NT2/D1 (cell line): ENCODE measurements at regions not wholly inside any gene's neighbourhood (a gene's known extent, or its start where the extent isn't known, plus 50 kb on each side); places are given as distances from the start of the nearest gene placed in this dataset.

ENCODE experiments used
- DNase-seq: peaks from one replicate; pipeline ENCODE4 v3.0.0-alpha.2; 2011; ENCODE audit warnings: low read depth, low spot score
- H3K27me3 ChIP-seq: 2 replicates; pipeline ENCODE4 v1.6.0; 2011; ENCODE audit warnings: mild to moderate bottlenecking; ENCODE audit not compliant: insufficient read length, insufficient read depth
- H3K36me3 ChIP-seq: 2 replicates; pipeline ENCODE4 v1.6.1; 2011; ENCODE audit warnings: mild to moderate bottlenecking, low read length, mixed read lengths; ENCODE audit not compliant: insufficient read depth, insufficient read length
- H3K4me1 ChIP-seq: 2 replicates; pipeline ENCODE4 v1.5.1; 2011; ENCODE audit not compliant: insufficient read depth, insufficient read length
- H3K4me3 ChIP-seq: 2 replicates; pipeline ENCODE4 v1.5.1; 2011; ENCODE audit warnings: low read depth; ENCODE audit not compliant: insufficient read length
- H3K9ac ChIP-seq: 2 replicates; pipeline ENCODE4 v1.6.0; 2011; ENCODE audit warnings: low read depth; ENCODE audit not compliant: insufficient read length
- H3K9me3 ChIP-seq: 2 replicates; pipeline ENCODE4 v1.5.1; 2011; ENCODE audit warnings: mild to moderate bottlenecking, low read length; ENCODE audit not compliant: insufficient read depth
- SUZ12 ChIP-seq: IDR thresholded peaks from 2 replicates; pipeline ENCODE4 v1.6.1; 2011; ENCODE audit not compliant: insufficient read length, insufficient read depth; ENCODE audit errors: extremely low read depth
- YY1 ChIP-seq: IDR thresholded peaks from 2 replicates; pipeline ENCODE4 v1.6.1; 2011; ENCODE audit not compliant: insufficient read length, insufficient read depth
- ZNF274 ChIP-seq: IDR thresholded peaks from 2 replicates; pipeline ENCODE4 v1.6.1; 2011; ENCODE audit warnings: mild to moderate bottlenecking, low read depth, low read length

DNA sequence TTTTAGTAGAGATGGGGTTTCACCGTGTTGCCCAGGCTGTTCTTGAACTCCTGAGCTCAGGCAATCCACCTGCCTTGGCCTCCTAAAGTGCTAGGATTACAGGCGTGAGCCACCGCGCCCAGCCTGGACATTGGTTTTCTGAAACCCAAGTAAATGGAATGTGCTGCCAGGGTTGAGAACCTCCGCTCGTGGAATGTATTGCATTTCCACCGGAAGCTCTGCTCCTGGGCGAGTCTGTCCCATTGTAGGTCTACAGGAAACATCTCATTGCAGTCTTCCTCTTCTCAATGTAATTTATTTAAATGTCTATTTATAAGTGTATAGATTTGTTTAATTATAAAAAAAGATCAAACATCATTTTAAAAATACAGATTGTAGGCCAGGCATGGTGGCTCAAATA, 57.4 kb upstream of the HAPSTR1 start:
- no peak overlapping the region for H3K4me3 ChIP-seq
- H3K9ac ChIP-seq: no peak overlapping the region
- TF ChIP-seq ZNF274: no peak
- no peak for TF ChIP-seq SUZ12
- TF ChIP-seq YY1: no peak
- H3K27me3 ChIP-seq: no peaks in the 10 kb centered on the region
- DNase-seq: no peak
- no peaks in the 10 kb centered on the region for H3K9me3 ChIP-seq
- no peaks in the 10 kb centered on the region for H3K4me1 ChIP-seq
- H3K36me3 ChIP-seq: peaks cover 16% of the 10 kb centered on the region

DNA sequence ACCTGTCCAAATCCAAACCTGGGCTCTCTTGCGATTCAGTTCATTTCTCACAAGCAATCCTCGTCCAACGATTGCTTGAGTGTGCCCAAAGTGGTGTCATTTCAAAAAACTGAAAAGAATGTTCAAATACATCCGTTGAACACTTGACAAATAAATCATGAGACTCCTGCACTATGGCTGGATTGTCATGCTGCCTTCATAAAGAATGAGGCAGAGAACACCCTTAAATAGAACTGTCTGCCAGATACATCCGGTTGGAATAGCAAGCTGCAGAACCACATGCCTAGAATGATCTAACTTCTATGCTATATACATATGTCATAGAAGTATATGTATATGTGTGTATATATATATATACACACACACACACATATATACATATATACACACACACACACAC, 55.4 kb upstream of the HAPSTR1 start:
- Histone ChIP-seq H3K9ac (no peak overlapping the region), H3K4me3 (no peak overlapping the region), H3K36me3 (peaks cover 16% of the 10 kb centered on the region), H3K27me3 (no peaks in the 10 kb centered on the region), H3K4me1 (no peaks in the 10 kb centered on the region), H3K9me3 (no peaks in the 10 kb centered on the region)
- no peak for DNase-seq
- TF ChIP-seq SUZ12 (no peak), YY1 (no peak), ZNF274 (no peak)

DNA sequence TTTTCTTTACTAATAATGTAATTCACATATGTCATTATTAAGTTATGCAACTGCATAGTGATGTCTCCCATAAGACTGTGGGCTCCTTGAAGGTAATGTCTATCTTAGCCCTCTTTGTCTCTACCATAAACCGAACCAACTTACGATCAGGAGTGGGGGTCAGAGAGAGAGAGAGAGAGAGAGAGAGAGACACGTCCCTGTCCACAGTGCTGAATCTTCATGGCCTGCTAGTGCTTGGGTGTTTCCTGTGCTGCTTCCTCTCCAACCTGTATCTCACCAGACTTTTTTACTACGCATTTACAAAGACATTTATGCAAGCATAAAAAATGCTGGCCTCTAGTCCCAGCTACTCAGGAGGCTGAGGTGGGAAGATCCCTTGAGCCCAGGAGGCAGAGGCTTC, 52.2 kb upstream of the HAPSTR1 start:
- Histone ChIP-seq H3K4me3 (no peak overlapping the region), H3K4me1 (no peaks in the 10 kb centered on the region), H3K36me3 (peaks cover 12% of the 10 kb centered on the region), H3K27me3 (no peaks in the 10 kb centered on the region), H3K9ac (no peak overlapping the region), H3K9me3 (no peaks in the 10 kb centered on the region)
- no peak for TF ChIP-seq YY1
- no peak for TF ChIP-seq SUZ12
- TF ChIP-seq ZNF274: no peak
- no peak for DNase-seq

DNA sequence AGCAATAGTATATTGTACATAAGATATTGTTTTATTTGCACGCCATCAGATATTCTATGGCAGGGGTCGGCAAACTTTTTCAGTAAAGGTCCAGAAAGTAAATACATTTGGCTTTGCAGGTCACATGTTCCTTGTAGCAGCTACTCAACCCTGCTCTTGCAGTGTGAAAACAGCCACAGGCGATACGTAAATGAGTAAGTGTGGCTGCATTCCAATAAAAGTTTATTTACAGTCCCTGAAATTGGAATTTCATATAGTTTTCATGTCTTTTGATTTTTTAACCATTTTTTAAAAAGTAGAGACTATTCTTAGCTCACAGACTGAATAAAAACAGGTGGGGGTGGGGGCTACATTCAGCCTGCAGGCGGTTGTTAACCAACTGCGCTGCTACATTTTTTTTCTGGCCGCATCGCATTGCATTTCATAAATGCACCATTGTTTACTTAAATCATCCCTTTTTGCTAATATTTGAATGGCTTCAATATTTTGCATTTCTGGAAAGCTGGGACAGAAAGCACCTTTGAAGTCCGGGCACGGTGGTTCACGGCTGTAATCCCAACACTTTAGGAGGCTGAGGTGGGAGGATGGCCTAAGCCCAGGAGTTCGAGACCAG, 50.5 kb upstream of the HAPSTR1 start:
- Histone ChIP-seq H3K4me1 (no peaks in the 10 kb centered on the region), H3K9ac (no peak overlapping the region), H3K9me3 (no peaks in the 10 kb centered on the region), H3K27me3 (no peaks in the 10 kb centered on the region), H3K36me3 (peaks cover 10% of the 10 kb centered on the region), H3K4me3 (no peak overlapping the region)
- DNase-seq: no peak
- TF ChIP-seq ZNF274 (no peak), YY1 (no peak), SUZ12 (no peak)
